NCI-H748 (cell line): ENCODE measurements at regions not wholly inside any gene's neighbourhood (a gene's known extent, or its start where the extent isn't known, plus 50 kb on each side); places are given as distances from the start of the nearest gene placed in this dataset.
A peak's percentile ranks its signal among the peaks of the same experiment; 100 is the strongest.
"Not testable (repeated sequence)": the region's sequence is repeated elsewhere in the genome, so short reads cannot be mapped to it uniquely, and the experiment has no call there.

Source experiments
- DNase-seq: peaks from one replicate; lab custom pipeline; 2025; ENCODE audit not compliant: unreplicated experiment; lab: John Stamatoyannopoulos, UW

- DNase-seq = no peak
Measured at GRCh38 chr10:62935022-62935421, 118.9 kb upstream of the EGR2 start.

- peak; percentile 15 for DNase-seq
Measured at GRCh38 chr10:62934258-62934657, 118.1 kb upstream of the EGR2 start.

- not testable (repeated sequence) for DNase-seq
Measured at GRCh38 chr10:62928763-62929162, 112.6 kb upstream of the EGR2 start.

- no peak for DNase-seq
Measured at GRCh38 chr10:62926407-62926806, 110.2 kb upstream of the EGR2 start.

GRCh38 chr10:62924344-62924748 lies 108.2 kb upstream of the EGR2 start:
- DNase-seq = peak; percentile 13

- DNase-seq = no peak
Measured at GRCh38 chr10:62919776-62920175, 103.6 kb upstream of the EGR2 start.

- no peak for DNase-seq
Measured at GRCh38 chr10:62917475-62918238, 101.5 kb upstream of the EGR2 start.

- no peak for DNase-seq
Measured at GRCh38 chr10:62916141-62916603, 100.0 kb upstream of the EGR2 start.

GRCh38 chr10:62915158-62915557 lies 99.0 kb upstream of the EGR2 start:
- DNase-seq = no peak

- DNase-seq = no peak
Measured at GRCh38 chr10:62912086-62912485, 95.9 kb upstream of the EGR2 start.

GRCh38 chr10:62911210-62911963 lies 95.2 kb upstream of the EGR2 start:
- no peak for DNase-seq

GRCh38 chr10:62907470-62908212 lies 91.5 kb upstream of the EGR2 start:
- peak; percentile 89 for DNase-seq

GRCh38 chr10:62904281-62904875 lies 88.2 kb upstream of the EGR2 start:
- DNase-seq = no peak

GRCh38 chr10:62903828-62904227 lies 87.7 kb upstream of the EGR2 start:
- DNase-seq = peak; percentile 5

- no peak for DNase-seq
Measured at GRCh38 chr10:62900829-62901571, 84.8 kb upstream of the EGR2 start.

- DNase-seq = no peak
Measured at GRCh38 chr10:62899311-62899710, 83.1 kb upstream of the EGR2 start.

- no peak for DNase-seq
Measured at GRCh38 chr10:62895063-62895462, 78.9 kb upstream of the EGR2 start.

GRCh38 chr10:62894156-62894555 lies 78.0 kb upstream of the EGR2 start:
- DNase-seq = no peak

- DNase-seq = no peak
Measured at GRCh38 chr10:62893036-62893435, 76.9 kb upstream of the EGR2 start.

GRCh38 chr10:62890395-62890794 lies 74.2 kb upstream of the EGR2 start:
- DNase-seq = no peak

- no peak for DNase-seq
Measured at GRCh38 chr10:62887642-62888041, 71.5 kb upstream of the EGR2 start.
